K562 (cell line): ENCODE measurements at regions not wholly inside any gene's neighbourhood (a gene's known extent, or its start where the extent isn't known, plus 50 kb on each side); places are given as distances from the start of the nearest gene placed in this dataset.

Source experiments
- ARID3B ChIP-seq: fragments of 250-450 bp; sonication (Bioruptor Pico); IDR thresholded peaks from 2 replicates; pipeline ENCODE4 v1.4.0; 2020; ENCODE audit warnings: borderline replicate concordance
- CCAR2 ChIP-seq: fragments of 200-400 bp; formaldehyde crosslinking; IDR thresholded peaks from 2 replicates; pipeline ENCODE4 v1.6.1; 2017; ENCODE audit warnings: mild to moderate bottlenecking, low read depth, low read length
- CTBP1 ChIP-seq: fragments of 450-650 bp; IDR thresholded peaks from 2 replicates; pipeline ENCODE4 v1.6.1; 2016; ENCODE audit warnings: borderline replicate concordance
- HNRNPL ChIP-seq: fragments of 200-400 bp; formaldehyde crosslinking; IDR thresholded peaks from 2 replicates; pipeline ENCODE4 v1.6.1; 2017; ENCODE audit warnings: low read depth, mild to moderate bottlenecking, low read length
- MLLT1 ChIP-seq, 2 experiments: fragments of 450-650 bp; IDR thresholded peaks; 2 replicates each; pipeline ENCODE4 v1.6.1; 2016
- NEUROD1 ChIP-seq: fragments of 150-350 bp; IDR thresholded peaks from 2 replicates; pipeline ENCODE4 v1.6.1; 2014; ENCODE audit warnings: borderline replicate concordance, low read length, low read depth; ENCODE audit not compliant: partially characterized antibody
- PBX2 ChIP-seq, 2 experiments: IDR thresholded peaks in 1 of 2; conservative IDR thresholded peaks in 1 of 2; 2 replicates each; pipeline ENCODE4 v1.6.1; 2016; ENCODE audit warnings: low read depth in 2 of 2, mild to moderate bottlenecking in 1 of 2, missing compliant biosample characterization in 1 of 2, missing genetic modification characterization in 1 of 2, moderate library complexity in 1 of 2
- PCBP1 ChIP-seq: fragments of 200-400 bp; formaldehyde crosslinking; IDR thresholded peaks from 2 replicates; pipeline ENCODE4 v1.6.1; 2018; ENCODE audit warnings: mild to moderate bottlenecking, low read depth, low read length; ENCODE audit not compliant: poor library complexity, severe bottlenecking
- SNAPC5 ChIP-seq: fragments of 250-450 bp; sonication (Bioruptor Pico); IDR thresholded peaks from 2 replicates; pipeline ENCODE4 v1.8.0; 2021; ENCODE audit warnings: moderate library complexity, mild to moderate bottlenecking, inconsistent platforms
- TBL1XR1 ChIP-seq, 2 experiments: IDR thresholded peaks; 2 replicates each; pipeline ENCODE4 v1.6.1; 2012; ENCODE audit warnings: improper control_type of control experiment in 2 of 2, low read length in 2 of 2, mild to moderate bottlenecking in 1 of 2
- TFAP4 ChIP-seq: sonication (generic); formaldehyde crosslinking; IDR thresholded peaks from 2 replicates; pipeline ENCODE4 v1.8.0; 2022; ENCODE audit warnings: missing genetic modification reagents, mild to moderate bottlenecking, moderate library complexity, borderline replicate concordance
- U2AF1 ChIP-seq: fragments of 200-400 bp; formaldehyde crosslinking; optimal IDR thresholded peaks from 2 replicates; pipeline ENCODE3; 2017; ENCODE audit warnings: mild to moderate bottlenecking, low read depth, low read length, moderate library complexity
- ZMIZ1 ChIP-seq, 2 experiments: fragments of 150-350 bp in 1 of 2; IDR thresholded peaks; 2 replicates each; pipeline ENCODE4 v1.6.1; 2012 to 2016; ENCODE audit warnings: low read depth in 2 of 2, low read length in 2 of 2, mild to moderate bottlenecking in 1 of 2, moderate library complexity in 1 of 2
- ZNF232 ChIP-seq: sonication (generic); formaldehyde crosslinking; IDR thresholded peaks from 2 replicates; pipeline ENCODE4 v1.8.0; 2022; ENCODE audit warnings: mild to moderate bottlenecking, missing genetic modification reagents

- no peak for TF ChIP-seq CCAR2
- no peak for TF ChIP-seq HNRNPL
- no peak for TF ChIP-seq PBX2 (CRISPR knock-in tag; IDR thresholded peaks at IDR 0.05; ENCODE audit: low read depth)
- no peak for TF ChIP-seq PBX2 (tag; conservative IDR thresholded peaks at IDR 0.05; ENCODE audit: low read depth)
- no peak for TF ChIP-seq ZMIZ1 (IDR thresholded peaks at IDR 0.05; ENCODE audit: low read depth in 2 of 2, low read length in 2 of 2)
- TF ChIP-seq CTBP1, result peak; percentile 90
- TF ChIP-seq TFAP4 (CRISPR knock-in tag), result peak; percentile 55; the same call in 1 of the 2 replicates
- TF ChIP-seq TBL1XR1 (IDR thresholded peaks at IDR 0.05; ENCODE audit: low read length in 2 of 2), result peak; percentile 51 to 71; a peak in 2 of 4 replicates
- TF ChIP-seq ZNF232 (CRISPR knock-in tag), result no peak
- no peak for TF ChIP-seq SNAPC5 (CRISPR knock-in tag)
- TF ChIP-seq U2AF1, result no peak
- TF ChIP-seq ARID3B (CRISPR knock-in tag), result no peak
- TF ChIP-seq PCBP1, result no peak
- TF ChIP-seq MLLT1 (IDR thresholded peaks at IDR 0.05), result peak in 1 of 2 experiments; percentile 60; a peak in 1 of 4 replicates
- TF ChIP-seq NEUROD1, result peak; percentile 50
These were observed 214.3 kb downstream of the C9orf50 start (continued) for GRCh38 chr9:129406278-129407225.
